ENCODE measurements at regions not wholly inside any gene's neighbourhood (a gene's known extent, or its start where the extent isn't known, plus 50 kb on each side); places are given as distances from the start of the nearest gene placed in this dataset.

DNA sequence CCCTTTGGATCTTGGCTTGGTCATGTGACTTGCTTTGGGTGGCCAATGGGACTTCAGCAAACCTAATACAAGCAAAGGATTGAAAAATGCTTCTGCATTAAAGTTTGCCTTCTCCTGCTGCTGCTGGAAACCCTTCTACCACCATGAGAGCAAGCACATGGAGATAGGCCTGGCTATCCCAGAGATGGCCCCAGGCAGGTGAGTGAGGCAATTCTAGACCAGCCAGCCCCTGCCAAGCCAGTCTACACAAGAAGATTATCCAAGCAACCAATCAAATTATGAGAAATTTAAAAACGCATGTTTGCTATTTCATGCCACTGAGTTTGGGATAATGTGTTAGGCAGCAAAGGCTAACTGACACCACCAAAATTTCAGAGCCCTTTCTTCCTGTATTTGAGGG lies 274.3 kb downstream of the TFAP2C start:
- TF ChIP-seq POLR2AphosphoS5 (IDR thresholded peaks at IDR 0.05; ENCODE audit: low read depth, low read length) = no peak
- no peak for TF ChIP-seq POLR2A (IDR thresholded peaks at IDR 0.05; ENCODE audit: low read depth, low read length)
- TF ChIP-seq TAF1 (IDR thresholded peaks at IDR 0.05; ENCODE audit: borderline replicate concordance, low read depth, low read length) = no peak
